GM23248 (cell line): ENCODE measurements at regions not wholly inside any gene's neighbourhood (a gene's known extent, or its start where the extent isn't known, plus 50 kb on each side); places are given as distances from the start of the nearest gene placed in this dataset.

Experiments
- DNase-seq: peaks from one replicate; pipeline ENCODE4 v3.0.0-alpha.2; 2015
- H2AFZ ChIP-seq: fragments of 200-600 bp; sonication (generic); 2 replicates; pipeline ENCODE4 v1.6.1; 2016; ENCODE audit warnings: antibody characterized with exemption
- H3F3A ChIP-seq: fragments of 200-600 bp; sonication (generic); 2 replicates; pipeline ENCODE4 v1.6.1; 2016; ENCODE audit warnings: mild to moderate bottlenecking, antibody characterized with exemption, mixed run types; ENCODE audit not compliant: insufficient read depth
- H3K27ac ChIP-seq: fragments of 200-600 bp; sonication (generic); 2 replicates; pipeline ENCODE4 v1.5.1; 2016; ENCODE audit warnings: mild to moderate bottlenecking
- H3K27me3 ChIP-seq: fragments of 200-600 bp; sonication (generic); replicated peaks from 2 replicates; pipeline ENCODE4 v1.6.1; 2016; ENCODE audit warnings: mild to moderate bottlenecking; ENCODE audit not compliant: insufficient read depth
- H3K36me3 ChIP-seq: fragments of 200-600 bp; sonication (generic); 2 replicates; pipeline ENCODE4 v1.6.1; 2016; ENCODE audit warnings: low read depth, mild to moderate bottlenecking
- H3K4me1 ChIP-seq: fragments of 200-600 bp; sonication (generic); 2 replicates; pipeline ENCODE4 v1.6.1; 2016; ENCODE audit warnings: mild to moderate bottlenecking; ENCODE audit not compliant: insufficient read depth
- H3K4me2 ChIP-seq: fragments of 200-600 bp; sonication (generic); one replicate; pipeline ENCODE4 v1.6.1; 2016; ENCODE audit warnings: mild to moderate bottlenecking; ENCODE audit not compliant: unreplicated experiment
- H3K4me3 ChIP-seq: fragments of 200-600 bp; sonication (generic); 2 replicates; pipeline ENCODE4 v1.5.1; 2016; ENCODE audit warnings: mild to moderate bottlenecking
- H3K79me2 ChIP-seq: fragments of 200-600 bp; sonication (generic); 2 replicates; pipeline ENCODE4 v1.6.1; 2016; ENCODE audit warnings: mild to moderate bottlenecking; ENCODE audit not compliant: insufficient read depth
- H3K9ac ChIP-seq: fragments of 200-600 bp; sonication (generic); 2 replicates; pipeline ENCODE4 v1.6.1; 2016; ENCODE audit warnings: mild to moderate bottlenecking
- H3K9me2 ChIP-seq: fragments of 200-600 bp; sonication (generic); 2 replicates; pipeline ENCODE4 v1.6.1; 2016; ENCODE audit warnings: mixed run types, mild to moderate bottlenecking, moderate library complexity; ENCODE audit not compliant: insufficient read depth
- H3K9me3 ChIP-seq: fragments of 200-600 bp; sonication (generic); one replicate; pipeline ENCODE4 v1.6.1; 2017; ENCODE audit warnings: low read depth
- H4K20me1 ChIP-seq: fragments of 200-600 bp; sonication (generic); 2 replicates; pipeline ENCODE4 v1.6.0; 2016; ENCODE audit not compliant: insufficient read depth
- EZH2 ChIP-seq: fragments of 200-600 bp; sonication (generic); IDR thresholded peaks from 2 replicates; pipeline ENCODE4 v1.6.1; 2018; ENCODE audit warnings: antibody characterized with exemption, mild to moderate bottlenecking; ENCODE audit not compliant: insufficient read depth, poor library complexity, severe bottlenecking
- EZH2phosphoT487 ChIP-seq: fragments of 200-600 bp; sonication (generic); IDR thresholded peaks from 2 replicates; pipeline ENCODE4 v1.6.1; 2018; ENCODE audit warnings: antibody characterized with exemption, moderate library complexity, mild to moderate bottlenecking, low read depth; ENCODE audit not compliant: insufficient read depth
- WGBS, 2 experiments: methylation state at CpG; one replicate each; pipeline ENCODE4 v1.1.6; 2015 to 2017; ENCODE audit warnings: low lambda C conversion rate in 2 of 2, low coverage in 1 of 2; ENCODE audit errors: missing lambda C conversion rate in 2 of 2; 5-methylcytosine and 5-hydroxymethylcytosine counted together
- in situ Hi-C: fragments of 300-500 bp; cut with MboI; formaldehyde crosslinking; loops from 2 replicates; pipeline ENCODE4 v1.15.0; 2020

- DNase-seq, result no peak
- H3F3A ChIP-seq, result no peaks in the 10 kb centered on the region
- no peaks in the 10 kb centered on the region for H3K9me2 ChIP-seq
- no peak overlapping the region for H3K9ac ChIP-seq
- in situ Hi-C loops, result no loop called here
- H3K4me2 ChIP-seq, result no peak overlapping the region
- H3K27ac ChIP-seq, result no peak overlapping the region
- no peaks in the 10 kb centered on the region for H3K27me3 ChIP-seq
- no peak overlapping the region for H3K4me3 ChIP-seq
- no peaks in the 10 kb centered on the region for H4K20me1 ChIP-seq
- TF ChIP-seq EZH2phosphoT487 (no peak), EZH2 (no peak)
- H3K9me3 ChIP-seq, result no peaks in the 10 kb centered on the region
- no peaks in the 10 kb centered on the region for H3K36me3 ChIP-seq
- 87 to 96% methylated on average over 5 of the region's 5 CpGs for WGBS, 2 experiments
- H3K4me1 ChIP-seq, result no peaks in the 10 kb centered on the region
- H3K79me2 ChIP-seq, result no peaks in the 10 kb centered on the region
- H2AFZ ChIP-seq, result no peak overlapping the region
Observed at GRCh38 chr13:38473305-38473704, 123.7 kb downstream of the UFM1 start.

- H3K27me3 ChIP-seq, result no peaks in the 10 kb centered on the region
- H3K9me2 ChIP-seq, result no peaks in the 10 kb centered on the region
- in situ Hi-C loops, result no loop called here
- H3K79me2 ChIP-seq, result no peaks in the 10 kb centered on the region
- H3K9ac ChIP-seq, result no peak overlapping the region
- 42 to 48% methylated on average over 2 of the region's 2 CpGs for WGBS, 2 experiments
- no peak overlapping the region for H3K4me3 ChIP-seq
- no peaks in the 10 kb centered on the region for H3K36me3 ChIP-seq
- H3K9me3 ChIP-seq, result no peaks in the 10 kb centered on the region
- no peaks in the 10 kb centered on the region for H3K4me1 ChIP-seq
- TF ChIP-seq EZH2, result no peak
- no peak for TF ChIP-seq EZH2phosphoT487
- H3F3A ChIP-seq, result no peaks in the 10 kb centered on the region
- no peak for DNase-seq
- no peak overlapping the region for H3K4me2 ChIP-seq
- no peak overlapping the region for H2AFZ ChIP-seq
- H4K20me1 ChIP-seq, result no peaks in the 10 kb centered on the region
- H3K27ac ChIP-seq, result no peak overlapping the region
Observed at GRCh38 chr13:38477676-38478075, 128.0 kb downstream of the UFM1 start.

- Histone ChIP-seq H3K4me2 (no peak overlapping the region), H3K9me3 (no peaks in the 10 kb centered on the region), H3K36me3 (no peaks in the 10 kb centered on the region), H3K27ac (no peak overlapping the region), H3F3A (no peaks in the 10 kb centered on the region), H3K27me3 (no peaks in the 10 kb centered on the region), H3K79me2 (no peaks in the 10 kb centered on the region), H2AFZ (no peak overlapping the region), H3K9me2 (no peaks in the 10 kb centered on the region), H3K4me3 (no peak overlapping the region), H3K4me1 (no peaks in the 10 kb centered on the region), H3K9ac (no peak overlapping the region), H4K20me1 (no peaks in the 10 kb centered on the region)
- TF ChIP-seq EZH2 (no peak), EZH2phosphoT487 (no peak)
- in situ Hi-C loops, result no loop called here
- DNase-seq, result no peak
- no CpG with 5 or more reads among the region's 1 CpG for WGBS, 2 experiments
Observed at GRCh38 chr13:38483623-38484022, 134.0 kb downstream of the UFM1 start.

- Histone ChIP-seq H4K20me1 (no peaks in the 10 kb centered on the region), H3K4me3 (no peak overlapping the region), H3F3A (no peaks in the 10 kb centered on the region), H3K9ac (no peak overlapping the region), H2AFZ (no peak overlapping the region), H3K27ac (no peak overlapping the region), H3K9me2 (no peaks in the 10 kb centered on the region), H3K27me3 (no peaks in the 10 kb centered on the region), H3K4me1 (no peaks in the 10 kb centered on the region), H3K36me3 (no peaks in the 10 kb centered on the region), H3K4me2 (no peak overlapping the region), H3K9me3 (no peaks in the 10 kb centered on the region), H3K79me2 (no peaks in the 10 kb centered on the region)
- no peak for TF ChIP-seq EZH2
- TF ChIP-seq EZH2phosphoT487, result no peak
- in situ Hi-C loops, result no loop called here
- no peak for DNase-seq
- WGBS, 2 experiments, result 46 to 48% methylated on average over 3 of the region's 3 CpGs
Observed at GRCh38 chr13:38490657-38491056, 141.0 kb downstream of the UFM1 start.

GRCh38 chr13:38494445-38494844, 144.8 kb downstream of the UFM1 start:
- Histone ChIP-seq H2AFZ (no peak overlapping the region), H3K27me3 (no peaks in the 10 kb centered on the region), H3F3A (no peaks in the 10 kb centered on the region), H3K9me2 (no peaks in the 10 kb centered on the region), H3K9me3 (no peaks in the 10 kb centered on the region), H3K4me3 (no peak overlapping the region), H3K36me3 (no peaks in the 10 kb centered on the region), H3K4me2 (no peak overlapping the region), H3K27ac (no peak overlapping the region), H3K79me2 (no peaks in the 10 kb centered on the region), H3K4me1 (no peaks in the 10 kb centered on the region), H4K20me1 (no peaks in the 10 kb centered on the region), H3K9ac (no peak overlapping the region)
- TF ChIP-seq EZH2, result no peak
- TF ChIP-seq EZH2phosphoT487, result no peak
- no peak for DNase-seq
- in situ Hi-C loops, result no loop called here
- WGBS, 2 experiments, result 43 to 50% methylated on average over 2 of the region's 2 CpGs
